IPS-18a (cell line): ENCODE measurements at regions not wholly inside any gene's neighbourhood (a gene's known extent, or its start where the extent isn't known, plus 50 kb on each side); places are given as distances from the start of the nearest gene placed in this dataset.
"Not testable (repeated sequence)": the region's sequence is repeated elsewhere in the genome, so short reads cannot be mapped to it uniquely, and the experiment has no call there.

Source experiments
- H3K27ac ChIP-seq: one replicate; pipeline ENCODE4 v1.5.1; 2013; ENCODE audit warnings: low read length
- H3K27me3 ChIP-seq: one replicate; pipeline ENCODE4 v1.6.1; 2013; ENCODE audit warnings: mild to moderate bottlenecking, low read length; ENCODE audit not compliant: control insufficient read depth, insufficient read depth
- H3K36me3 ChIP-seq: one replicate; pipeline ENCODE4 v1.6.1; 2013; ENCODE audit warnings: low read depth, low read length; ENCODE audit not compliant: control insufficient read depth
- H3K4me1 ChIP-seq: one replicate; pipeline ENCODE4 v1.6.1; 2013; ENCODE audit warnings: low read depth, low read length; ENCODE audit not compliant: control insufficient read depth
- H3K4me3 ChIP-seq: one replicate; pipeline ENCODE4 v1.5.1; 2013; ENCODE audit warnings: low read length
- H3K9ac ChIP-seq: one replicate; pipeline ENCODE4 v1.6.1; 2013; ENCODE audit warnings: mild to moderate bottlenecking, low read length, moderate library complexity
- H3K9me3 ChIP-seq: one replicate; pipeline ENCODE4 v1.6.1; 2013; ENCODE audit warnings: low read depth, low read length; ENCODE audit not compliant: control insufficient read depth

DNA sequence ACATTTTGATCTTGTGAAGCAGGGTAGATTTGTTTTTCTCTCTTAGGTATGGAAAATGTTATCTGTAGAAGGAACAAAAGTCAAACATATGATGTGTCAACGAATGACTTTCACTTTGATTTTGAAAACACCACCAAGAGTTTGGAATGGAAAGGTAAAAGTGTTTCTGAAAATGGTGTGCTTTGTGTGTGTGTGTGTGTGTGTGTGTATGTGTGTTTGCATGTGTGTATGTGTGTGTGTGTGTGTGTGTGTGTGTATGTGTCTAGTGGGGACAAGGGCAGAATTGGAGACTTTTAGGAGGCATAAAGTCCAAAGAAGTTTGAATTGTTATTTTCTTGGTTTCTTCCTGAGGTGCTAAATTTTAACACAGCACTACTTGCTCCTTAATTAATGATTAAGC lies 115.4 kb upstream of the PRKCQ start:
- no peaks in the 10 kb centered on the region for H3K27me3 ChIP-seq
- H3K27ac ChIP-seq = no peak overlapping the region
- no peak overlapping the region for H3K9ac ChIP-seq
- H3K4me1 ChIP-seq = no peaks in the 10 kb centered on the region
- no peaks in the 10 kb centered on the region for H3K36me3 ChIP-seq
- H3K4me3 ChIP-seq = no peak overlapping the region
- no peaks in the 10 kb centered on the region for H3K9me3 ChIP-seq

DNA sequence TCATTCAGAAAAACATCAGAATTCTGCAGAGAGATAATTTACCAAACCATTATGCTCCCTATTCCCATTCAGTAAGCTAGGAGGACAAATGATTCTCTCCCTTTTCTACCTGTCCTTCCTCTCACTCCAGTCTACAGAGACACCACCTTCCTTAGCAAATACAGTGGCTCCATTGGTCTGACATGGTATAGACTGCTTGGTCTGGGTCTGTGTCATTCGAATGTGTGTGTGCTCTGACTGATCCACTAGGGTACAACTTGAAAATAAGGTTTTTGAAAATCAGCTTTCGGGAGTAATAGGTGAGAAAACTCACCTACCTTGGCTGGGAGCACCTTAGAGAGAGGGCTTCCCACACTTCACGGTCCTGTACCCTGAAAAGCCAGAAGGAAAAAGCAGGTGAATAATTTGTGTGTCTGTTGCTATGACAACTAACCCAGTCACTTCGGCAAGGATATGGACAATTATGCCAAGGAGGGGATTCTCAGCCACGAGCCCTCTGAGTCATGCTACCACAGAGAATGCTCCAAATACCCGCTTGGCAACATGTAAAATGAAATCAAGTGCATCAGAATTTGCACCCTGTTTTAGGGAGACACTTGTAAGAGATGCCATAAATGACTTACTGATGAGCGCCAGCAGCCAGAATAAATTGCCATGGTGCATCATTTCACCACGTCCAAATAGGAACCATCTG lies 114.5 kb upstream of the PRKCQ start:
- H3K27me3 ChIP-seq = no peaks in the 10 kb centered on the region
- no peak overlapping the region for H3K9ac ChIP-seq
- no peaks in the 10 kb centered on the region for H3K9me3 ChIP-seq
- no peak overlapping the region for H3K27ac ChIP-seq
- H3K36me3 ChIP-seq = no peaks in the 10 kb centered on the region
- H3K4me3 ChIP-seq = no peak overlapping the region
- H3K4me1 ChIP-seq = no peaks in the 10 kb centered on the region

DNA sequence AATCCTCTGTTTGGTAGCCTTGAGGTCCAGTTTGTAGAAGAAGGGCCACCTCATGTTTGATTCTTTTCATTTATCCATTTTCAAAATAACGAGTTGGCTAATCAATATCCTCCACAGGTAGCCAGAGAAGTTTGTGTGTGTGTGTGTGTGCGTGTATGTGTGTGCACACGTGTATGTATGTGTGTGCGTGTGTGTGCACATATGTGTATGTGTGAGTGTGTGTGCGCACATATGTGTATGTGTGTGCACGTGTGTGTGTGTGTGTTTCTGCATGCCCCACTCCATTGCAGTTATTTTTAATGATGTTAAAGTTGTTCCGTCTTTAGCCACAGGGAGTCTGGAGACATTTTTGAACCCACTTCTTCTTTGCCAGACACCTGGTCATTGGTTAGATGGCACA lies 112.8 kb upstream of the PRKCQ start:
- Histone ChIP-seq H3K4me3 (no peak overlapping the region), H3K9me3 (no peaks in the 10 kb centered on the region), H3K27me3 (no peaks in the 10 kb centered on the region), H3K4me1 (no peaks in the 10 kb centered on the region), H3K27ac (no peak overlapping the region), H3K9ac (no peak overlapping the region), H3K36me3 (no peaks in the 10 kb centered on the region)

DNA sequence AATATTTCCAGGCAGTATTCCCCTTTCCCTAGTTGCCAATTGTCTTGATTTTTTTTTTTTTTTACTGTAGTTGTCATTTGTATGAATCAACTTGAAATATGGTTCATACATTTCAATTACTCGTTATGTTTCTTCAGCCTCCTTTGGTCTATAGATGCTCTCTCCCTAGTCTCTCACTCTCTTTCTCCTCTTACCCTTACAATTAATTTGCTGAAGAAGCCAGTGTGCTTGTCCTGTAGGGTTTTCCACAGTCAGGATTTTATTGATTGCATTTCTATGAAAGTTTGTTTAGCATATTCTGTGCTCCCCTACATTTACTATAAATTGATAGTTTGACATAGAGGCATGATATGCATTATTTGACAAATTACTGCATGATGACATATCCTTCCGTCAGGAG lies 112.0 kb upstream of the PRKCQ start:
- Histone ChIP-seq H3K9ac (no peak overlapping the region), H3K4me3 (no peak overlapping the region), H3K27me3 (no peaks in the 10 kb centered on the region), H3K27ac (no peak overlapping the region), H3K4me1 (no peaks in the 10 kb centered on the region), H3K36me3 (no peaks in the 10 kb centered on the region), H3K9me3 (no peaks in the 10 kb centered on the region)

DNA sequence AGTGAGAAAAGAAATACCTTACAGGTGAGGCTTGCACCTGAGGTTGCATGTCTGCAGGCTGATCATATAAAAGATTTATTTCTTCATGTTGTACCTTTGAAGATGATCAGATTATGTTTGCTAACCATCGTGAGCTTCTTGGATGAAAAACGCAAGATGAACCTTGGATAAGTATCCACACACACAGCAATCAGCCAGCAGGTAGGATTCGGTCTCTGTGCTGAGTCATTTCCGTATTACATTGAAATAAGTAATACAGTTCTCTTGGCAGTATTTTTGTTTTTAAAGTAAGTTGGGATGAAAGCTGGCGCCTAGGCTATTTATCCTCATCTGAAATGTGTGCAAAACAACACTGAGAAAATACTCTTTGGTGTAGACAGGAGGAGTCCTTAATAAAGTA lies 109.0 kb upstream of the PRKCQ start:
- H3K4me1 ChIP-seq = no peaks in the 10 kb centered on the region
- no peak overlapping the region for H3K27ac ChIP-seq
- no peak overlapping the region for H3K9ac ChIP-seq
- H3K36me3 ChIP-seq = no peaks in the 10 kb centered on the region
- H3K27me3 ChIP-seq = no peaks in the 10 kb centered on the region
- H3K9me3 ChIP-seq = no peaks in the 10 kb centered on the region
- H3K4me3 ChIP-seq = no peak overlapping the region

DNA sequence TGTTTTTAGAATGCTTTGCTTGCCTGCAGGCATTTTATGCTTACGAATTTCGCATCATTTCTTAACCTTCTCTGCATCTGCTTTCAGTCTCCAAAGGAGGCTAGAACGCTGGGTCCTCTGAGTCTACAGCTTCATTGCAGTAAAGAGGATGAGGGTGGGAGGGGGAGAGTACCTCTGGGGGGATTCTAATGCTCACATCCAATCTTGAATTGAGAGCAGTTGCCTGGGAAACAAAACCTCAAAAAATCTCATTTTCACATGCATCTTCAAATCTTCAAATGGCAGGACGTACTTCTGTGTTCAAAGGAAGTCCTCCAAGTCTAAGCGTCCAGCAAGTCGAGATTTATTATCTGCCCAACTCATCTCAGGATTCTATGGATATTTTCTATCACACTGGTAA lies 100.7 kb upstream of the PRKCQ start:
- Histone ChIP-seq H3K27ac (no peak overlapping the region), H3K4me3 (no peak overlapping the region), H3K36me3 (no peaks in the 10 kb centered on the region), H3K9ac (no peak overlapping the region), H3K27me3 (no peaks in the 10 kb centered on the region), H3K9me3 (no peaks in the 10 kb centered on the region), H3K4me1 (no peaks in the 10 kb centered on the region)

DNA sequence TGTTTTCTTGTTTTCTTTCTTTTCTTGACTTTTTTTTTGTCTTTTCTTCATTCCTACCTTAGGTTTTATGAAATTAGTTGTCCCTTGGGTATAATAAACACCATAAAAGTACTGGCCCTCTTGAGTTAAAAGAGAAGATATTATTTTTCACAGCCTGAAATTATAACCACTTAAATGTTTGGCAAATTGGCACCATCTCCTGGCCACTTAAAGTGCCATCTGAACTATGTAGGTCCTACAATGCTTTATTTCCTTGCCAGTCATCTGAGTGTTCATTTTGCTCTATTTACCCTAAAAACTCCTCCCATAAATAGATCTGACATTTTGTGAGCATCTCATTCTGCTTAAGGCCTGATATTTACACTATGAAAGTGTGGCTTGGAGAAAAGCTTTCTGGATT lies 98.9 kb upstream of the PRKCQ start:
- Histone ChIP-seq H3K27me3 (no peaks in the 10 kb centered on the region), H3K36me3 (no peaks in the 10 kb centered on the region), H3K4me1 (no peaks in the 10 kb centered on the region), H3K9ac (no peak overlapping the region), H3K27ac (no peak overlapping the region), H3K4me3 (no peak overlapping the region), H3K9me3 (no peaks in the 10 kb centered on the region)

DNA sequence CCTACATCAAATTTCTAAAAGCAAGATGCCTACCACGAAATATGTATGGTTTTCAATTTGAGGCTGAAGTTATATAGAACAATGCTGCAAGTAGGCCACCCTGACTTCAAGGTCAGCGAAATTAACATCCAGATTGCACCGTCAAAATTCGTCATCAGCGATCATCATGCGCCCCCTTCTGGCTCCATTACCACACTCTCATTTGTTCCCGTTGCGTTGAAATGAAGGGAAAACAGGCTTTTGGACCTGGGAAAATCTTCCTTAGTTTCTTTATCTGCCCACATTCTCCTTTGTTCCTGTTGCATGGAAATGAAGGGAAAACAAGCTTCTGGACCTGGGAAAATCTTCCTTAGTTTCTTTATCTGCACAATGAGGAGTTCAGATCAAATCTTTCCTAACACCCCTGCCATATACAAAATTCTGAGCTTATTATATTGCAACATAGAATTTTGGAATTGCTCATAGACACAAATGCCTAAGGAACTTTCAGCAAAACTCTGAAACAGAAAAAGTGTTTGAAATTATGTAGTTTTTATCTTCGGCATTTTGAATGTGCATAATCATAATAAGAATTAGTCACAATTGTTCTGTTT lies 98.2 kb upstream of the PRKCQ start:
- Histone ChIP-seq H3K36me3 (no peaks in the 10 kb centered on the region), H3K27me3 (no peaks in the 10 kb centered on the region), H3K4me1 (no peaks in the 10 kb centered on the region), H3K4me3 (no peak overlapping the region), H3K9me3 (no peaks in the 10 kb centered on the region), H3K27ac (no peak overlapping the region), H3K9ac (no peak overlapping the region)

DNA sequence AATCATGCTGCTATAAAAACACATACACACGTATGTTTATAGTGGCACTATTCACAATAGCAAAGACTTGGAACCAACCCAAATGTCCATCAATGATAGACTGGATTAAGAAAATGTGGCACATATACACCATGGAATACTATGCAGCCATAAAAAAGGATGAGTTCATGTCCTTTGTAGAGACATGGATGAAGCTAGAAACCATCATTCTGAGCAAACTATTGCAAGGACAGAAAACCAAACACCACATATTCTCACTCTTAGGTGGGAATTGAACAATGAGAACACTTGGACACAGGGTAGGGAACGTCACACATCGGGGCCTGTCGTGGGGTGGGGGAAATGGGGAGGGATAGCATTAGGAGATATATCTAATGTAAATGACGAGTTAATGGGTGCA lies 97.1 kb upstream of the PRKCQ start:
- H3K4me3 ChIP-seq, H3K9ac ChIP-seq, H3K4me1 ChIP-seq, H3K36me3 ChIP-seq, H3K27me3 ChIP-seq, H3K9me3 ChIP-seq, H3K27ac ChIP-seq: not testable (repeated sequence)

DNA sequence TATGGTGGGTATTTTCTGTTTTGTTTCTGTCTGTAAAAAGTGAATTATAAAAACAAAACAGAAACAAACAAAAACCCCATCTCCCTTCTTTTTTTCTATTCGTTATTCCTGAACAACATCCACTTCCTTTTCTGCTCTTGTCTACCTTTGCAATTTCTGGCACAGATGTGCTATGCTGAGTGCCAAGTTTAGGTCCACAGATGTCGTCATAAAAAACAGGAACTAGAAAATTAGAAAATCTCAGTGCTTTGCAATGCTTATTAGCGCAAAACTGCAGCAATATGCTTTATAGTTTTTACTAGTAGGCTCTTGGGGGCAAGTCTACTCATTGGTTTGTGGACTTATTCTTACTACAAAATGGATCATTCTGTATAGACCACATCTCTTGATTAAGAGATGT lies 94.2 kb upstream of the PRKCQ start:
- Histone ChIP-seq H3K9me3 (no peaks in the 10 kb centered on the region), H3K27me3 (no peaks in the 10 kb centered on the region), H3K4me3 (no peak overlapping the region)

DNA sequence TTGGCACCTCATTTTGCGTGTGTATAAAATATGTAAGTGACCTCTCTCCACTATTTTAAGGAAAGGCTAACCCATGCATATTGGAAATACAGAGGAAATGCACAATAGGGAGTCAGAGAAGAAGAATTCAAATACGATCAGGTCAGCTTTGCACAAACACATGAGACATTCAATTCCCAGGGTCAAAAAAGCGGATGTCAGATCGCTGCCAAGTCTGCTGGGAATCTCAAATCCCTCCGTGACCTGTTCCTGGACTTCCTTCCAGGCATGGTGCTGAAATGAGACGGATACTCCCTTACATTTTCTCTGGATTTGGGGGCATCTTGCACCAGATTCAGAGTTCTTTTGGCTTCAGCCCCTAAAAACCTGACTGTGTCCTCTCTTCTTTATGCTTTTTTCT lies 91.9 kb upstream of the PRKCQ start:
- no peak overlapping the region for H3K27ac ChIP-seq
- H3K36me3 ChIP-seq = no peaks in the 10 kb centered on the region
- no peaks in the 10 kb centered on the region for H3K4me1 ChIP-seq
- H3K4me3 ChIP-seq = no peak overlapping the region
- H3K9ac ChIP-seq = no peak overlapping the region
- no peaks in the 10 kb centered on the region for H3K27me3 ChIP-seq
- no peaks in the 10 kb centered on the region for H3K9me3 ChIP-seq

More for the DNA sequence above, 94.2 kb upstream of the PRKCQ start:
- H3K9ac ChIP-seq = no peak overlapping the region
- H3K27ac ChIP-seq = no peak overlapping the region
- no peaks in the 10 kb centered on the region for H3K36me3 ChIP-seq
- no peaks in the 10 kb centered on the region for H3K4me1 ChIP-seq

DNA sequence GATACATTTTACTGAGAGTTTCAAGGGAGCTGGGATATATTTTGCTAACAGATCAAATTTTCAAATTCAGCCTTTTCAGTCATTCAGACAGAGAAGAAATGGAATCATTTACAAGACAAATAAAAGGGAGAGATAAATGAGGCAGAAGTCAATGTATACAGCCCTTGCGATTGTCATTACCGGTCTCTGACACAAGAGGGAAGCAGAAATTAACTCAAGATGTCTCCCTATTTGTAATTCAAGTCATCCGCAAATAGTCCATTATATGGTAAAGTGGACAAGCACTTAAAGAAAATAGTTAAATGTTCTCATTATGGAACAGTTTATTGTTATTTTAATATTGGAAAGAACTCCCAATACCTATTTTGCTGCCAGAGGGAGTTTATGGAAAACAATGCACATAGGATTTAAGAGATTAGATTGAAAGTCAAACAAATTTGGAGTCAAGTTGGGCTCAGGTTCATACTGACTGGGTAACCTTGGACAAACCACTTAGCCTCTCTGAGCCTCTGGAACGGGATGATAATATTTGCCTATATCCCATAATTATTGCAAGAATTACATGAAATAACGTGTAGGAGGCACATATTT lies 89.3 kb upstream of the PRKCQ start:
- H3K9me3 ChIP-seq = no peaks in the 10 kb centered on the region
- no peak overlapping the region for H3K4me3 ChIP-seq
- no peaks in the 10 kb centered on the region for H3K36me3 ChIP-seq
- H3K4me1 ChIP-seq = no peaks in the 10 kb centered on the region
- no peak overlapping the region for H3K27ac ChIP-seq
- no peak overlapping the region for H3K9ac ChIP-seq
- no peaks in the 10 kb centered on the region for H3K27me3 ChIP-seq
